MM.1S (cell line): ENCODE measurements at regions not wholly inside any gene's neighbourhood (a gene's known extent, or its start where the extent isn't known, plus 50 kb on each side); places are given as distances from the start of the nearest gene placed in this dataset.

Experiments used
- CTCF ChIP-seq: fragments of 300-600 bp; sonication (generic); IDR thresholded peaks from 2 replicates; pipeline ENCODE4 v1.5.1; 2016; ENCODE audit warnings: antibody characterized with exemption, low read length, mixed read lengths
- EZH2 ChIP-seq: fragments of 300-600 bp; sonication (generic); optimal IDR thresholded peaks from 2 replicates; pipeline ENCODE3; 2017; ENCODE audit warnings: low read depth, mild to moderate bottlenecking, antibody characterized with exemption, low read length, mixed read lengths

GRCh38 chr2:196441527-196441926 is 198.0 kb upstream of the CCDC150 start:
- no peak for TF ChIP-seq EZH2
- TF ChIP-seq CTCF: no peak
